Tibial artery (tissue), 4 donors: ENCODE measurements at regions not wholly inside any gene's neighbourhood (a gene's known extent, or its start where the extent isn't known, plus 50 kb on each side); places are given as distances from the start of the nearest gene placed in this dataset.

Experiments used
- DNase-seq, 2 donors: peaks; one replicate each; pipeline ENCODE4 v3.0.0-alpha.2; 2019
- H3K27ac ChIP-seq, 2 donors: fragments of 200-600 bp; sonication (generic) in 1 of 2; 1 replicate in 1 of 2; 2 replicates in 1 of 2; pipeline ENCODE4 v1.5.1; 2018 to 2019; ENCODE audit warnings: mild to moderate bottlenecking in 1 of 2
- H3K27me3 ChIP-seq, 2 donors: fragments of 200-600 bp; sonication (generic) in 1 of 2; one replicate each; pipeline versions ENCODE4 v1.5.1 to v1.6.0; 2016 to 2019
- H3K36me3 ChIP-seq, 3 donors: fragments of 200-600 bp; sonication (generic) in 2 of 3; one replicate each; pipeline ENCODE4 v1.5.1; 2016 to 2019; ENCODE audit warnings: mild to moderate bottlenecking in 2 of 3
- H3K4me1 ChIP-seq, 4 donors: fragments of 200-600 bp; sonication (generic) in 2 of 4; 1 replicate in 3 of 4; 2 replicates in 1 of 4; pipeline ENCODE4 v1.5.1; 2016 to 2019
- H3K4me3 ChIP-seq, 2 donors: fragments of 200-600 bp; sonication (generic) in 1 of 2; 1 replicate in 1 of 2; 2 replicates in 1 of 2; pipeline ENCODE4 v1.5.1; 2018 to 2019; ENCODE audit warnings: mild to moderate bottlenecking in 2 of 2
- H3K9me3 ChIP-seq, 3 donors: fragments of 200-600 bp; sonication (generic) in 1 of 3; one replicate each; pipeline ENCODE4 v1.5.1; 2016 to 2019
- CTCF ChIP-seq, 2 experiments: fragments of 200-600 bp in 1 of 2; fragments of 450-650 bp in 1 of 2; IDR thresholded peaks; one replicate each; pipeline ENCODE4 v1.5.1; 2017 to 2019; ENCODE audit warnings: antibody characterized with exemption in 2 of 2, mild to moderate bottlenecking in 1 of 2, moderate library complexity in 1 of 2
- intact Hi-C: fragments of 100-400 bp; cut with DNase I; formaldehyde crosslinking; loops from one replicate; pipeline ENCODE4 v1.15.0; 2023; ENCODE audit warnings: low total_unique reads

GRCh38 chr5:169499990-169500505 is 83.5 kb upstream of the SPDL1 start:
- Histone ChIP-seq H3K27ac (no peak overlapping the region), H3K9me3 (no peaks in the 10 kb centered on the region), H3K36me3 (no peaks in the 10 kb centered on the region), H3K4me3 (no peak overlapping the region), H3K27me3 (no peaks in the 10 kb centered on the region), H3K4me1 (peaks cover 0 to 4% (median 0%) of the 10 kb centered on the region in 4 donors)
- no peak for TF ChIP-seq CTCF (IDR thresholded peaks at IDR 0.05)
- intact Hi-C loops: no loop called here
- no peak for DNase-seq

- no peak overlapping the region for H3K4me3 ChIP-seq
- no peaks in the 10 kb centered on the region for H3K27me3 ChIP-seq
- TF ChIP-seq CTCF (IDR thresholded peaks at IDR 0.05): no peak
- no peaks in the 10 kb centered on the region for H3K9me3 ChIP-seq
- intact Hi-C loops: no loop called here
- no peak for DNase-seq
- H3K27ac ChIP-seq: no peak overlapping the region
- no peaks in the 10 kb centered on the region for H3K36me3 ChIP-seq
- peaks cover 0 to 11% (median 6%) of the 10 kb centered on the region in 4 donors for H3K4me1 ChIP-seq
These were observed 86.7 kb upstream of the SPDL1 start for GRCh38 chr5:169496878-169497277.

- DNase-seq: peak in 1 of 2 donors; percentile 80
- intact Hi-C loops: no loop called here
- Histone ChIP-seq H3K9me3 (no peaks in the 10 kb centered on the region), H3K36me3 (no peaks in the 10 kb centered on the region), H3K27ac (peak overlapping the region in 1 of 2 donors; percentile 37), H3K4me1 (peaks cover 0 to 11% (median 6%) of the 10 kb centered on the region in 4 donors), H3K27me3 (no peaks in the 10 kb centered on the region), H3K4me3 (no peak overlapping the region)
- no peak for TF ChIP-seq CTCF (IDR thresholded peaks at IDR 0.05)
These were observed 88.5 kb upstream of the SPDL1 start for GRCh38 chr5:169494941-169495548.

DNA sequence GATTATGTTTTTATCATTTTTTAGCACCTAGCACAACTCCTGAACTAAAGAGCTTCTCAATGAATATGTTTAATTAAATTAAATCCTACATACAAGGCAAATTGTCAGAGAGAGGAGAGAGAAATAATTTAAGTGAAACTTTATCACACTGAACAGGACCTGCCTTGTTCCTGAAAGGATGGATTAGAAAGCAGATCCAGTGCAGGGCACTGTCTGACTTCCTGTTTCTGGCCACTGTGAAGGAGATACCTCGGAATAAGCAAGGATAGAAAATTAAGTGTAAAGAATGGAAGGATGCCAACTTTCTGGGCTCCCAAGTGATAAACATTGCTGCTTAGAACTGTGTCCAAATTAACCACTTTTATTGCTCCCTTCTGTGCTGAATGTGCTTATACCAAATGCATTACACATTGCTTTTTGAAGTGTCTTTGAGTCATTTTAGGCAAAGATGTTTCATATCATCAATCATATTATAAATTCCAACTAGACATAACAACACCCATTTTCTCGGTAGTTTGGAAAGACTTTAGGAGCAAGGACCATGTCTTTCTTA is 89.1 kb upstream of the SPDL1 start:
- DNase-seq: no peak
- no peak overlapping the region for H3K4me3 ChIP-seq

GRCh38 chr5:169474226-169474625 is 109.3 kb upstream of the SPDL1 start:
- TF ChIP-seq CTCF (IDR thresholded peaks at IDR 0.05): no peak
- no peak overlapping the region for H3K4me3 ChIP-seq
- H3K36me3 ChIP-seq: no peaks in the 10 kb centered on the region
- no peaks in the 10 kb centered on the region for H3K9me3 ChIP-seq
- intact Hi-C loops: no loop called here
- DNase-seq: no peak
- no peaks in the 10 kb centered on the region for H3K27me3 ChIP-seq
- no peaks in the 10 kb centered on the region for H3K4me1 ChIP-seq
- H3K27ac ChIP-seq: no peak overlapping the region

More for the DNA sequence above, 89.1 kb upstream of the SPDL1 start:
- H3K27me3 ChIP-seq: no peaks in the 10 kb centered on the region
- no peaks in the 10 kb centered on the region for H3K36me3 ChIP-seq
- intact Hi-C loops: no loop called here
- peaks cover 0 to 11% (median 6%) of the 10 kb centered on the region in 4 donors for H3K4me1 ChIP-seq
- no peak for TF ChIP-seq CTCF (IDR thresholded peaks at IDR 0.05)
- no peaks in the 10 kb centered on the region for H3K9me3 ChIP-seq
- H3K27ac ChIP-seq: peak overlapping the region in 1 of 2 donors; percentile 37
